ENCODE measurements at regions not wholly inside any gene's neighbourhood (a gene's known extent, or its start where the extent isn't known, plus 50 kb on each side); places are given as distances from the start of the nearest gene placed in this dataset.

- ChIA-PET CTCF (no interaction called here), POLR2A (no interaction called here)
- intact Hi-C loops (cut with micrococcal nuclease): no loop called here
- no peak overlapping the region for H3K4me3 ChIP-seq (ENCODE audit: low read length)
- H3K36me3 Mint-ChIP-seq: no peaks in the 10 kb centered on the region
- H3K36me3 ChIP-seq (ENCODE audit: control insufficient read depth in 2 of 3, insufficient read depth in 3 of 3, low read length in 3 of 3): no peaks in the 10 kb centered on the region
- DNase-seq: no peak
- H3K4me3 Mint-ChIP-seq: no peak overlapping the region
- H3K9me3 Mint-ChIP-seq: no peaks in the 10 kb centered on the region
- H3K4me1 Mint-ChIP-seq: peaks cover 0 to 2% (median 0%) of the 10 kb centered on the region in 7 donors
- no peaks in the 10 kb centered on the region for H3K27me3 ChIP-seq (ENCODE audit: control insufficient read depth in 2 of 2, insufficient read depth in 2 of 2, low read length in 2 of 2)
- H3K27me3 Mint-ChIP-seq: peaks cover 7 to 26% (median 12%) of the 10 kb centered on the region in 5 donors
- no peak overlapping the region for H3K27ac ChIP-seq (ENCODE audit: low read depth, low read length)
- H3K9me3 ChIP-seq (ENCODE audit: control insufficient read depth in 2 of 3, low read length in 3 of 3): no peaks in the 10 kb centered on the region
- no peak overlapping the region for H3K27ac Mint-ChIP-seq
- no peaks in the 10 kb centered on the region for H3K4me1 ChIP-seq (ENCODE audit: control insufficient read depth in 2 of 2, insufficient read depth in 2 of 2, low read length in 2 of 2)
- ATAC-seq: no peak
Observed at GRCh38 chr1:98032958-98033357, 112.1 kb upstream of the DPYD start.

- DNase-seq (no peak), ATAC-seq (no peak)
- Histone ChIP-seq H3K27ac (ENCODE audit: low read depth, low read length) (no peak overlapping the region), H3K36me3 (ENCODE audit: control insufficient read depth in 2 of 3, insufficient read depth in 3 of 3, low read length in 3 of 3) (no peaks in the 10 kb centered on the region), H3K27me3 (ENCODE audit: control insufficient read depth in 2 of 2, insufficient read depth in 2 of 2, low read length in 2 of 2) (no peaks in the 10 kb centered on the region), H3K9me3 (ENCODE audit: control insufficient read depth in 2 of 3, low read length in 3 of 3) (no peaks in the 10 kb centered on the region), H3K4me3 (ENCODE audit: low read length) (no peak overlapping the region), H3K4me1 (ENCODE audit: control insufficient read depth in 2 of 2, insufficient read depth in 2 of 2, low read length in 2 of 2) (no peaks in the 10 kb centered on the region)
- H3K4me3 Mint-ChIP-seq: no peak overlapping the region
- H3K27ac Mint-ChIP-seq: no peak overlapping the region
- peaks cover 0 to 2% (median 0%) of the 10 kb centered on the region in 7 donors for H3K4me1 Mint-ChIP-seq
- no peaks in the 10 kb centered on the region for H3K9me3 Mint-ChIP-seq
- intact Hi-C loops (cut with micrococcal nuclease): no loop called here
- peaks cover 7 to 21% (median 15%) of the 10 kb centered on the region in 5 donors for H3K27me3 Mint-ChIP-seq
- ChIA-PET CTCF (interaction anchor here (0.6 kb wide), 1 partner anchor 493 kb away, joined by 3 read pairs; no protein-coding TSS in a partner anchor), POLR2A (no interaction called here)
- no peaks in the 10 kb centered on the region for H3K36me3 Mint-ChIP-seq
Observed at GRCh38 chr1:98030976-98031375, 110.1 kb upstream of the DPYD start.

GRCh38 chr1:98030483-98030882, 109.6 kb upstream of the DPYD start:
- Mint-ChIP-seq H3K4me3 (no peak overlapping the region), H3K9me3 (no peaks in the 10 kb centered on the region), H3K27ac (no peak overlapping the region), H3K4me1 (peaks cover 0 to 2% (median 0%) of the 10 kb centered on the region in 7 donors), H3K36me3 (no peaks in the 10 kb centered on the region), H3K27me3 (peaks cover 7 to 19% (median 15%) of the 10 kb centered on the region in 5 donors)
- POLR2A ChIA-PET: no interaction called here
- CTCF ChIA-PET: interaction anchor here (0.6 kb wide), 1 partner anchor 492 kb away, joined by 3 read pairs; no protein-coding TSS in a partner anchor
- no peaks in the 10 kb centered on the region for H3K4me1 ChIP-seq (ENCODE audit: control insufficient read depth in 2 of 2, insufficient read depth in 2 of 2, low read length in 2 of 2)
- ATAC-seq (no peak), DNase-seq (no peak)
- intact Hi-C loops (cut with micrococcal nuclease): no loop called here
- no peak overlapping the region for H3K4me3 ChIP-seq (ENCODE audit: low read length)
- no peaks in the 10 kb centered on the region for H3K36me3 ChIP-seq (ENCODE audit: control insufficient read depth in 2 of 3, insufficient read depth in 3 of 3, low read length in 3 of 3)
- no peak overlapping the region for H3K27ac ChIP-seq (ENCODE audit: low read depth, low read length)
- no peaks in the 10 kb centered on the region for H3K9me3 ChIP-seq (ENCODE audit: control insufficient read depth in 2 of 3, low read length in 3 of 3)
- H3K27me3 ChIP-seq (ENCODE audit: control insufficient read depth in 2 of 2, insufficient read depth in 2 of 2, low read length in 2 of 2): no peaks in the 10 kb centered on the region

- Histone ChIP-seq H3K27me3 (ENCODE audit: control insufficient read depth in 2 of 2, insufficient read depth in 2 of 2, low read length in 2 of 2) (no peaks in the 10 kb centered on the region), H3K4me3 (ENCODE audit: low read length) (no peak overlapping the region), H3K27ac (ENCODE audit: low read depth, low read length) (no peak overlapping the region), H3K4me1 (ENCODE audit: control insufficient read depth in 2 of 2, insufficient read depth in 2 of 2, low read length in 2 of 2) (no peaks in the 10 kb centered on the region), H3K9me3 (ENCODE audit: control insufficient read depth in 2 of 3, low read length in 3 of 3) (no peaks in the 10 kb centered on the region), H3K36me3 (ENCODE audit: control insufficient read depth in 2 of 3, insufficient read depth in 3 of 3, low read length in 3 of 3) (no peaks in the 10 kb centered on the region)
- H3K27me3 Mint-ChIP-seq: peaks cover 2 to 15% (median 6%) of the 10 kb centered on the region in 5 donors
- intact Hi-C loops (cut with micrococcal nuclease): no loop called here
- no peaks in the 10 kb centered on the region for H3K9me3 Mint-ChIP-seq
- H3K27ac Mint-ChIP-seq: no peak overlapping the region
- no peaks in the 10 kb centered on the region for H3K36me3 Mint-ChIP-seq
- ChIA-PET POLR2A (no interaction called here), CTCF (no interaction called here)
- no peak for DNase-seq
- no peak for ATAC-seq
- peaks cover 0 to under 1% (median 0%) of the 10 kb centered on the region in 7 donors for H3K4me1 Mint-ChIP-seq
- H3K4me3 Mint-ChIP-seq: no peak overlapping the region
Observed at GRCh38 chr1:98028800-98029199, 108.0 kb upstream of the DPYD start.

- Histone ChIP-seq H3K27ac (ENCODE audit: low read depth, low read length) (no peak overlapping the region), H3K9me3 (ENCODE audit: control insufficient read depth in 2 of 3, low read length in 3 of 3) (no peaks in the 10 kb centered on the region), H3K4me1 (ENCODE audit: control insufficient read depth in 2 of 2, insufficient read depth in 2 of 2, low read length in 2 of 2) (no peaks in the 10 kb centered on the region), H3K4me3 (ENCODE audit: low read length) (no peak overlapping the region), H3K27me3 (ENCODE audit: control insufficient read depth in 2 of 2, insufficient read depth in 2 of 2, low read length in 2 of 2) (no peaks in the 10 kb centered on the region), H3K36me3 (ENCODE audit: control insufficient read depth in 2 of 3, insufficient read depth in 3 of 3, low read length in 3 of 3) (no peaks in the 10 kb centered on the region)
- no peak for DNase-seq
- intact Hi-C loops (cut with micrococcal nuclease): no loop called here
- peaks cover 0 to 16% (median 3%) of the 10 kb centered on the region in 5 donors for H3K27me3 Mint-ChIP-seq
- no peaks in the 10 kb centered on the region for H3K9me3 Mint-ChIP-seq
- ChIA-PET POLR2A (no interaction called here), CTCF (interaction anchor here (0.6 kb wide), 1 partner anchor 128 kb away, joined by 3 read pairs; no protein-coding TSS in a partner anchor)
- no peaks in the 10 kb centered on the region for H3K36me3 Mint-ChIP-seq
- H3K4me3 Mint-ChIP-seq: no peak overlapping the region
- no peaks in the 10 kb centered on the region for H3K4me1 Mint-ChIP-seq
- no peak overlapping the region for H3K27ac Mint-ChIP-seq
- ATAC-seq: no peak
Observed at GRCh38 chr1:98027103-98027705, 106.4 kb upstream of the DPYD start.

- POLR2A ChIA-PET: no interaction called here
- H3K4me1 Mint-ChIP-seq: no peaks in the 10 kb centered on the region
- intact Hi-C loops (cut with micrococcal nuclease): no loop called here
- Histone ChIP-seq H3K4me1 (ENCODE audit: control insufficient read depth in 2 of 2, insufficient read depth in 2 of 2, low read length in 2 of 2) (no peaks in the 10 kb centered on the region), H3K9me3 (ENCODE audit: control insufficient read depth in 2 of 3, low read length in 3 of 3) (no peaks in the 10 kb centered on the region), H3K4me3 (ENCODE audit: low read length) (no peak overlapping the region), H3K27me3 (ENCODE audit: control insufficient read depth in 2 of 2, insufficient read depth in 2 of 2, low read length in 2 of 2) (no peaks in the 10 kb centered on the region), H3K36me3 (ENCODE audit: control insufficient read depth in 2 of 3, insufficient read depth in 3 of 3, low read length in 3 of 3) (no peaks in the 10 kb centered on the region), H3K27ac (ENCODE audit: low read depth, low read length) (no peak overlapping the region)
- H3K4me3 Mint-ChIP-seq: no peak overlapping the region
- ATAC-seq (no peak), DNase-seq (no peak)
- peaks cover 0 to 3% (median 0%) of the 10 kb centered on the region in 11 donors for H3K9me3 Mint-ChIP-seq
- no peaks in the 10 kb centered on the region for H3K36me3 Mint-ChIP-seq
- no peak overlapping the region for H3K27ac Mint-ChIP-seq
- CTCF ChIA-PET: no interaction called here
- H3K27me3 Mint-ChIP-seq: peaks cover 0 to 22% (median 8%) of the 10 kb centered on the region in 5 donors
Observed at GRCh38 chr1:98025858-98026257, 105.0 kb upstream of the DPYD start.

- no peaks in the 10 kb centered on the region for H3K36me3 ChIP-seq (ENCODE audit: control insufficient read depth in 2 of 3, insufficient read depth in 3 of 3, low read length in 3 of 3)
- Mint-ChIP-seq H3K27ac (no peak overlapping the region), H3K9me3 (peaks cover 0 to 3% (median 0%) of the 10 kb centered on the region in 11 donors), H3K27me3 (peaks cover 0 to 31% (median 10%) of the 10 kb centered on the region in 5 donors), H3K4me3 (no peak overlapping the region), H3K36me3 (no peaks in the 10 kb centered on the region), H3K4me1 (no peaks in the 10 kb centered on the region)
- ATAC-seq (no peak), DNase-seq (no peak)
- no peak overlapping the region for H3K27ac ChIP-seq (ENCODE audit: low read depth, low read length)
- no peak overlapping the region for H3K4me3 ChIP-seq (ENCODE audit: low read length)
- no peaks in the 10 kb centered on the region for H3K9me3 ChIP-seq (ENCODE audit: control insufficient read depth in 2 of 3, low read length in 3 of 3)
- intact Hi-C loops (cut with micrococcal nuclease): no loop called here
- H3K27me3 ChIP-seq (ENCODE audit: control insufficient read depth in 2 of 2, insufficient read depth in 2 of 2, low read length in 2 of 2): no peaks in the 10 kb centered on the region
- no peaks in the 10 kb centered on the region for H3K4me1 ChIP-seq (ENCODE audit: control insufficient read depth in 2 of 2, insufficient read depth in 2 of 2, low read length in 2 of 2)
- CTCF ChIA-PET: interaction anchor here (0.6 kb wide), 1 partner anchor 974 kb away, joined by 4 read pairs; no protein-coding TSS in a partner anchor
- POLR2A ChIA-PET: no interaction called here
Observed at GRCh38 chr1:98021126-98021525, 100.3 kb upstream of the DPYD start.

Measured in naive thymus-derived CD4-positive, alpha-beta T cell (primary cell).